ENCODE measurements at regions not wholly inside any gene's neighbourhood (a gene's known extent, or its start where the extent isn't known, plus 50 kb on each side); places are given as distances from the start of the nearest gene placed in this dataset.

- no peak for TF ChIP-seq MAX (IDR thresholded peaks at IDR 0.05)
- TF ChIP-seq ZFX (IDR thresholded peaks at IDR 0.05): no peak
- no peak for TF ChIP-seq RAD21 (IDR thresholded peaks at IDR 0.05; ENCODE audit: low read depth)
- TF ChIP-seq SP1 (IDR thresholded peaks at IDR 0.05; ENCODE audit: low read depth): no peak
- TF ChIP-seq CEBPB (IDR thresholded peaks at IDR 0.05; ENCODE audit: low read depth): no peak
- no peak for TF ChIP-seq CTCF (IDR thresholded peaks at IDR 0.05 in 2 of 3, conservative IDR thresholded peaks at IDR 0.05 in 1 of 3; ENCODE audit: borderline replicate concordance in 1 of 3, insufficient read depth in 1 of 3, low read depth in 2 of 3, low read length in 2 of 3)
- TF ChIP-seq TCF7L2 (IDR thresholded peaks at IDR 0.05; ENCODE audit: borderline replicate concordance, extremely low read depth, insufficient read depth, insufficient read length): no peak
- TF ChIP-seq YY1 (IDR thresholded peaks at IDR 0.05; ENCODE audit: extremely low read depth, insufficient replicate concordance, low read depth, low read length): no peak
- TF ChIP-seq JUND (IDR thresholded peaks at IDR 0.05): no peak
Measured at GRCh38 chr1:227388214-227389168, 70.2 kb upstream of the CDC42BPA start (continued).

- H3K9me3 ChIP-seq (ENCODE audit: control insufficient read depth in 1 of 2, insufficient read depth in 1 of 2, low read depth in 1 of 2, low read length in 2 of 2): no peaks in the 10 kb centered on the region
- no peaks in the 10 kb centered on the region for H3K36me3 ChIP-seq (ENCODE audit: control insufficient read depth in 1 of 2, insufficient read depth in 2 of 2, low read length in 2 of 2)
- peaks cover 0 to 20% of the 10 kb centered on the region in 2 experiments; a peak in 1 of 4 replicates for H3K4me1 ChIP-seq (ENCODE audit: control insufficient read depth in 1 of 2, insufficient read depth in 2 of 2, low read length in 2 of 2)
- no TSS peak for BruUV-seq (replicated peaks)
- H3K4me3 ChIP-seq (replicated peaks in 1 of 2; ENCODE audit: low read depth in 1 of 2, low read length in 2 of 2): no peak overlapping the region
- ChIA-PET CTCF (no interaction called here), POLR2A (no interaction called here), RAD21 (ENCODE audit: low non-redundant PET in 1 of 2, low total read pairs in 2 of 2, uncharacterized antibody in 2 of 2, unreplicated experiment in 2 of 2) (no interaction called here)
- no peaks in the 10 kb centered on the region for H3K9me2 ChIP-seq (ENCODE audit: insufficient read depth)
- ATAC-seq (no peak), DNase-seq (ENCODE audit: low read depth, low spot score) (no peak)
- H3K9ac ChIP-seq (ENCODE audit: low read length): no peak overlapping the region
- intact Hi-C loops (cut with micrococcal nuclease): no loop called here
- no peak overlapping the region for H3K4me2 ChIP-seq (ENCODE audit: low read length)
- H4K20me1 ChIP-seq (ENCODE audit: insufficient read depth): no peaks in the 10 kb centered on the region
- H3K27me3 ChIP-seq (ENCODE audit: insufficient read depth, low read length): no peaks in the 10 kb centered on the region
- no peak for TF ChIP-seq SIN3A (IDR thresholded peaks at IDR 0.05; ENCODE audit: low read depth)
- TF ChIP-seq EZH2phosphoT487 (IDR thresholded peaks at IDR 0.05; ENCODE audit: borderline replicate concordance): no peak
- no peak for TF ChIP-seq CTCF (IDR thresholded peaks at IDR 0.05 in 2 of 3, conservative IDR thresholded peaks at IDR 0.05 in 1 of 3; ENCODE audit: borderline replicate concordance in 1 of 3, insufficient read depth in 1 of 3, low read depth in 2 of 3, low read length in 2 of 3)
- TF ChIP-seq ATF3 (IDR thresholded peaks at IDR 0.05): no peak
- TF ChIP-seq RAD21 (IDR thresholded peaks at IDR 0.05; ENCODE audit: low read depth): no peak
- TF ChIP-seq JUND (IDR thresholded peaks at IDR 0.05): no peak
- no peak for TF ChIP-seq FOSL1 (IDR thresholded peaks at IDR 0.05; ENCODE audit: low read depth)
- TF ChIP-seq ZBTB33 (IDR thresholded peaks at IDR 0.05; ENCODE audit: extremely low read depth, insufficient replicate concordance, low read length): no peak
- no peak for TF ChIP-seq MAX (IDR thresholded peaks at IDR 0.05)
- no peak for TF ChIP-seq POLR2A (IDR thresholded peaks at IDR 0.05; ENCODE audit: borderline replicate concordance, extremely low read depth, insufficient read depth, insufficient read length)
- no peaks in the 10 kb centered on the region for H3K79me2 ChIP-seq (ENCODE audit: insufficient read depth, low read length)
- H3K27ac ChIP-seq (ENCODE audit: low read depth, low read length): no peak overlapping the region
- no peak overlapping the region for H2AFZ ChIP-seq (ENCODE audit: low read depth, low read length, poor library complexity, severe bottlenecking)
Measured at GRCh38 chr1:227379555-227379892, 61.2 kb upstream of the CDC42BPA start.
